Upper lobe of left lung (tissue), 6 donors: ENCODE measurements at regions not wholly inside any gene's neighbourhood (a gene's known extent, or its start where the extent isn't known, plus 50 kb on each side); places are given as distances from the start of the nearest gene placed in this dataset.

ENCODE experiments used
- ATAC-seq, 2 donors: fragments of 200-7000 bp; cut with Tn5 transposase; one replicate each; pipeline ENCODE4 v1.9.1; 2022; ENCODE audit warnings: mild to moderate bottlenecking in 2 of 2, moderate library complexity in 2 of 2; ENCODE audit not compliant: low FRiP score in 2 of 2
- DNase-seq, 2 donors: peaks; one replicate each; pipeline ENCODE4 v3.0.0-alpha.2; 2019 to 2020
- H3K27ac ChIP-seq, 4 donors: fragments of 200-600 bp; sonication (generic); one replicate each; pipeline ENCODE4 v1.5.1; 2016 to 2019
- H3K27me3 ChIP-seq, 4 donors: fragments of 200-600 bp; sonication (generic); one replicate each; pipeline ENCODE4 v1.5.1; 2017 to 2019
- H3K36me3 ChIP-seq, 4 donors: fragments of 200-600 bp; sonication (generic); one replicate each; pipeline ENCODE4 v1.5.1; 2016 to 2019
- H3K4me1 ChIP-seq, 4 donors: fragments of 200-600 bp; sonication (generic); one replicate each; pipeline ENCODE4 v1.5.1; 2018 to 2019
- H3K4me3 ChIP-seq, 4 donors: fragments of 200-600 bp; sonication (generic); one replicate each; pipeline ENCODE4 v1.5.1; 2017 to 2019; ENCODE audit warnings: mild to moderate bottlenecking in 2 of 4, moderate library complexity in 1 of 4
- H3K9me3 ChIP-seq, 4 donors: fragments of 200-600 bp; sonication (generic); one replicate each; pipeline ENCODE4 v1.5.1; 2018 to 2019
- EP300 ChIP-seq, 4 donors: sonication (generic); formaldehyde crosslinking; IDR thresholded peaks; one replicate each; pipeline ENCODE4 v1.5.1; 2017; ENCODE audit warnings: antibody characterized with exemption in 4 of 4, control low read depth in 2 of 4
- POLR2A ChIP-seq, 4 donors: fragments of 450-650 bp; IDR thresholded peaks; one replicate each; pipeline ENCODE4 v1.5.1; 2016 to 2017; ENCODE audit warnings: antibody characterized with exemption in 4 of 4, mild to moderate bottlenecking in 2 of 4
- POLR2AphosphoS5 ChIP-seq, 2 donors: sonication (generic); formaldehyde crosslinking; IDR thresholded peaks; one replicate each; pipeline ENCODE4 v1.5.1; 2017; ENCODE audit warnings: antibody characterized with exemption in 2 of 2
- WGBS, 2 donors: methylation state at CpG; one replicate each; pipeline ENCODE4 v1.1.5; 2017 to 2018; 5-methylcytosine and 5-hydroxymethylcytosine counted together
- TF ChIP-seq, protein P1 (sequence below), 6 experiments: fragments of 450-650 bp in 4 of 6; fragments of 200-600 bp in 2 of 6; sonication (generic) in 2 of 6; IDR thresholded peaks; one replicate each; pipeline ENCODE4 v1.5.1; 2016 to 2019; ENCODE audit warnings: antibody characterized with exemption in 6 of 6
- donor health status: DM: no; HTN: no; CAD: no; lungs with moderate emphysema.
- donor health status: DM: no; HTN: yes; CAD: no; lungs with severe emphysema.

DNA sequence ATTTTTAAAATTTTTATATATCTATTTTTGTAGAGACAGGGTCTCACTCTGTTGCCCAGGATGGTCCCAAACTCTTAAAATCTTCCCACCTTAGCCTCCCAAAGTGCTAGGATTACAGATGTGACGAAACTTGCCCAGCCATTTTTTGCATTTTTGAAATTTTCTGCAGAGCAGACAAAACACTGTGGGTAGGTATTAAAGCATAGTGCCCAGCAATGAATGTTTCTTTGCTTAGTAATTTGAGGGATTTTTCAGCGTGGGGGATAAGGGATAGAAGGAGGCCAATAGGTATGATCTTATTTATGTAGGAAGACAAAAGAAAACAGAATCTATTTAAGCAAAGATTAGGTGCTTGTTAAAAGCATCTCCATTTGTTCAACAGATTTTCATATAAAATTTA, 446.8 kb upstream of the DPH6 start:
- ATAC-seq, result no peak
- Histone ChIP-seq H3K4me1 (no peaks in the 10 kb centered on the region), H3K27ac (no peak overlapping the region), H3K36me3 (no peaks in the 10 kb centered on the region), H3K4me3 (no peak overlapping the region), H3K27me3 (no peaks in the 10 kb centered on the region), H3K9me3 (no peaks in the 10 kb centered on the region)
- WGBS, 2 donors, result 93 to 94% methylated on average over 2 of the region's 2 CpGs
- DNase-seq, result no peak
- TF ChIP-seq, protein P1, sequence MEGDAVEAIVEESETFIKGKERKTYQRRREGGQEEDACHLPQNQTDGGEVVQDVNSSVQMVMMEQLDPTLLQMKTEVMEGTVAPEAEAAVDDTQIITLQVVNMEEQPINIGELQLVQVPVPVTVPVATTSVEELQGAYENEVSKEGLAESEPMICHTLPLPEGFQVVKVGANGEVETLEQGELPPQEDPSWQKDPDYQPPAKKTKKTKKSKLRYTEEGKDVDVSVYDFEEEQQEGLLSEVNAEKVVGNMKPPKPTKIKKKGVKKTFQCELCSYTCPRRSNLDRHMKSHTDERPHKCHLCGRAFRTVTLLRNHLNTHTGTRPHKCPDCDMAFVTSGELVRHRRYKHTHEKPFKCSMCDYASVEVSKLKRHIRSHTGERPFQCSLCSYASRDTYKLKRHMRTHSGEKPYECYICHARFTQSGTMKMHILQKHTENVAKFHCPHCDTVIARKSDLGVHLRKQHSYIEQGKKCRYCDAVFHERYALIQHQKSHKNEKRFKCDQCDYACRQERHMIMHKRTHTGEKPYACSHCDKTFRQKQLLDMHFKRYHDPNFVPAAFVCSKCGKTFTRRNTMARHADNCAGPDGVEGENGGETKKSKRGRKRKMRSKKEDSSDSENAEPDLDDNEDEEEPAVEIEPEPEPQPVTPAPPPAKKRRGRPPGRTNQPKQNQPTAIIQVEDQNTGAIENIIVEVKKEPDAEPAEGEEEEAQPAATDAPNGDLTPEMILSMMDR (IDR thresholded peaks at IDR 0.05), result no peak
- no peak for TF ChIP-seq EP300 (IDR thresholded peaks at IDR 0.05)
- no peak for TF ChIP-seq POLR2AphosphoS5 (IDR thresholded peaks at IDR 0.05)
- no peak for TF ChIP-seq POLR2A (IDR thresholded peaks at IDR 0.05)

DNA sequence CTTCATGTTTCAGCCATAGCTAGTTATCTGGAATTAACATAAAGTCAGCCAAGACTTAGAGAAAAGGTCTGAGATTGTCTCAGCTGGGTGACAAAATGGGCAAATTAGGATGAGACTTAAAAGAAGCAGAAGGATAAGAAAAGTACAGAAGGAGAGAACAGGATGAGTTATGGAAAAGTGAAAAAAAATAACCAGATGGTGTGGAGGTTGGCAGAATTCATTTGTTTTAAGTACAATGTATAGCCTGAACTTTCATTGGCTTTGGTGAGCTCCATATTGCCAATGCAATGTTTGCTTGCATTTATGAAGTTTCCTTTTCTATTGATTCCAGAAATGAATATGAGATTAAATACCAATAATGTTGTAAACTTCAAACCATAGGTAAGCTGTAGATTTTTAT, 447.2 kb upstream of the DPH6 start:
- Histone ChIP-seq H3K4me1 (no peaks in the 10 kb centered on the region), H3K4me3 (no peak overlapping the region), H3K27ac (no peak overlapping the region), H3K27me3 (no peaks in the 10 kb centered on the region), H3K36me3 (no peaks in the 10 kb centered on the region), H3K9me3 (no peaks in the 10 kb centered on the region)
- no peak for DNase-seq
- ATAC-seq, result no peak
- TF ChIP-seq, protein P1 (IDR thresholded peaks at IDR 0.05), result no peak
- TF ChIP-seq EP300 (IDR thresholded peaks at IDR 0.05) (no peak), POLR2A (IDR thresholded peaks at IDR 0.05) (no peak), POLR2AphosphoS5 (IDR thresholded peaks at IDR 0.05) (no peak)

DNA sequence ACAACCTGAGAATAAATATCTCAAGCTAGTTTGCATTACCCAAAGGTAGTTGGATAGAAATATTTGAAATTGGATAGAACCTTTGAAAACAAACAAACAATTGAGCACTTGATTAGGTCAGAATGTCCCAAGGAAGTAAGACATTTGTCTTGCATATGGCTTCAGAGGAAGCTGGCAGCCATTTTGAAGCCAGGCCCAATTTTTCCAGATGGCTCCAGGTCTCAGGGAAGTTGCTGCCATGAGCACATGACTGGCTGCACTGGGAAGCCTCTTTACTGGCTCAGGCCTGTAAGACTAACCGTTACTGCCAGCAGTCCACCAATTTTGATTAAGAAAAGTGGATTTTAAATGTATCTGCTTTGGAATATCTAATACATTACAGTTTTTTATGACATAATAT, 448.9 kb upstream of the DPH6 start:
- Histone ChIP-seq H3K27ac (no peak overlapping the region), H3K9me3 (no peaks in the 10 kb centered on the region), H3K4me1 (no peaks in the 10 kb centered on the region), H3K4me3 (no peak overlapping the region), H3K27me3 (no peaks in the 10 kb centered on the region), H3K36me3 (no peaks in the 10 kb centered on the region)
- TF ChIP-seq POLR2A (IDR thresholded peaks at IDR 0.05), result no peak
- TF ChIP-seq, protein P1 (IDR thresholded peaks at IDR 0.05), result no peak
- TF ChIP-seq POLR2AphosphoS5 (IDR thresholded peaks at IDR 0.05), result no peak
- ATAC-seq (no peak), DNase-seq (no peak)
- WGBS, 2 donors, result 81 to 92% methylated on average over 1 of the region's 1 CpG

DNA sequence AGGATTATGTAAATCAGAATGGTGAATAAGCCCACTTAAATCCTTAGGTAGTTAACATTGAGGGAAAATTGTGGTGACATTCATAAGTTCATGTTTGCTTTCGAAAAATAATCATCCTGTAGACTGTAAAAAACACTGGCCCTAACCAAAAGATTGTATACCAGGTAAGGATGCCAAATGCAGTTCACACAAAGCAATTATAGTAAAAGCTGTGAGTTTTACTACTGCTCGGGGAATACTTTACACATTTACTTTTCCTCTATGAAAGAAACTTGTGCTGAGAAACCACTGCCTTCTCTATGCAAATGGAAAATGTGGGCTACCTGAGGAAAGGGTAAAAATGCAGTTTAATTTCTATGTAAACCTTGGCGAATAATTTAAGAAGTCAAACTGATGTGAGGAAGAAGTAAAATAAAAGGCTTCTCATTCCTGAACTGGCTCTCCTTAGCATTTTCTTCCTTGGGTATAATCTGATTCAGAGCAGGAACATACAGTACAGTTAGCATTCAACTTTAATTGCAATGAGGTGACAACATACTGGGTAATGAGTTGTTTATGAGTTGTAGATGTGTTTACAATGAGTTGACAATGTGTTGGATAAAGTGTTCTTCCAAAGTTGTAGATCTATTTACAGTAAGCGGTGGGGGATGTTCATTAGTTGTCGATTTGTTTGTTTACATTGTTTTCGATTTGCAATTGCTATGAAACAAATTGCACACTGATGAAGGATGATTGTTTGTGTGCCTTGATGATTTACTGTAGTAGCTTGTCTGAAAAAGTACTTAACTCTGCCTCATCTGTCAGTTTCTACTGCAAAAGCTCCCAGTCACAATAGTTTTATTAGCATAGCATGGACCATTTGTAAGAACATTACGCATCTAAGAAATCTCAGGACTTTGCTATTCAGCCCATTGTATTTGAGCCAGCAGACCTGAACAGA, 453.0 kb upstream of the DPH6 start:
- no peaks in the 10 kb centered on the region for H3K36me3 ChIP-seq
- no peak for TF ChIP-seq POLR2AphosphoS5 (IDR thresholded peaks at IDR 0.05)
- TF ChIP-seq POLR2A (IDR thresholded peaks at IDR 0.05), result no peak
- no peaks in the 10 kb centered on the region for H3K4me1 ChIP-seq
- DNase-seq (no peak), ATAC-seq (no peak)
- no peaks in the 10 kb centered on the region for H3K27me3 ChIP-seq
- H3K4me3 ChIP-seq, result no peak overlapping the region
- 59 to 70% methylated on average over 7 of the region's 7 CpGs for WGBS, 2 donors
- H3K9me3 ChIP-seq, result no peaks in the 10 kb centered on the region
- no peak overlapping the region for H3K27ac ChIP-seq

DNA sequence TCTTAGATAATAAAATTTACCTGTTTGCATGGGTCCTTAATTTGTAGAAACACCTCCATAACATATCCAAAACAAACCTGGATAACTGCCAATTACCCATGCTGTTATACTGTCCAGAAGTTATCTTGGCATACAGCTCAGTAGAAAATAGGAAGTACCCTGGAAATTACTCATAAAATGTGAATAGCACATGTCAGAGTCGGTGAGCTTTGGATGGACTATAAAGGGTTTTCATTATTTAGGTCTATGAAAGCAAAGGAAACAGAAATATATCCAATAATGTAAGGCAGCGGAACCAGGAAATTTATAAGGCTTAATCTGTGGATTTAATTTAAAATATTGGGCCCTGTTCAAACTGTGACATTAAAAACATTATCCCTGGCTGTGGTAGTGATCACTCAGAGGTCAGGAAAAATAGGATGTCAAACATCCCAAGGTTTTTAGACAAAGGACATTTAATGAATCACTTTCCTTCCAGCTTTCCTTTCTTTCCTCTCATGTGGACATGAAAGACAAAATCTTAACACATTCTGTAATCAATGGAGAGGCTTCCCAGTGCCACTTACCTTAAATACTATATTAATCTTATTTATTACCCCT, 459.0 kb upstream of the DPH6 start:
- no peak for ATAC-seq
- DNase-seq, result no peak
- H3K4me3 ChIP-seq, result no peak overlapping the region
- H3K9me3 ChIP-seq, result peaks cover 0 to 9% (median 0%) of the 10 kb centered on the region in 4 donors
- H3K27me3 ChIP-seq, result no peaks in the 10 kb centered on the region
- H3K36me3 ChIP-seq, result no peaks in the 10 kb centered on the region
- TF ChIP-seq POLR2AphosphoS5 (IDR thresholded peaks at IDR 0.05) (no peak), POLR2A (IDR thresholded peaks at IDR 0.05) (no peak), EP300 (IDR thresholded peaks at IDR 0.05) (no peak)
- TF ChIP-seq, protein P1 (IDR thresholded peaks at IDR 0.05), result no peak
- H3K27ac ChIP-seq, result no peak overlapping the region
- no peaks in the 10 kb centered on the region for H3K4me1 ChIP-seq
- WGBS, 2 donors, result 54 to 55% methylated on average over 2 of the region's 2 CpGs
